BLaER1 (cell line): ENCODE measurements at regions not wholly inside any gene's neighbourhood (a gene's known extent, or its start where the extent isn't known, plus 50 kb on each side); places are given as distances from the start of the nearest gene placed in this dataset.

Experiments used
- H3K27ac ChIP-seq: shearing (Covaris generic); formaldehyde crosslinking; 2 replicates; pipeline ENCODE4 v1.8.1; 2022
- H3K27me3 ChIP-seq: shearing (Covaris generic); formaldehyde crosslinking; 2 replicates; pipeline ENCODE4 v1.8.1; 2022
- H3K36me3 ChIP-seq: shearing (Covaris generic); formaldehyde crosslinking; 2 replicates; pipeline ENCODE4 v1.8.1; 2022
- H3K4me1 ChIP-seq: shearing (Covaris generic); formaldehyde crosslinking; 2 replicates; pipeline ENCODE4 v1.8.1; 2022
- H3K4me2 ChIP-seq: shearing (Covaris generic); formaldehyde crosslinking; 2 replicates; pipeline ENCODE4 v1.8.1; 2022
- H3K4me3 ChIP-seq: shearing (Covaris generic); formaldehyde crosslinking; 2 replicates; pipeline ENCODE4 v1.8.1; 2022
- H3K9ac ChIP-seq: shearing (Covaris generic); formaldehyde crosslinking; 2 replicates; pipeline ENCODE4 v1.8.1; 2022
- H3K9me3 ChIP-seq: shearing (Covaris generic); formaldehyde crosslinking; 2 replicates; pipeline ENCODE4 v1.8.1; 2022
- H4K20me1 ChIP-seq: shearing (Covaris generic); formaldehyde crosslinking; 2 replicates; pipeline ENCODE4 v1.8.1; 2022
- Cebpa-rat ChIP-seq: shearing (Covaris generic); IDR thresholded peaks from 2 replicates; pipeline ENCODE4 v1.8.1; 2022

DNA sequence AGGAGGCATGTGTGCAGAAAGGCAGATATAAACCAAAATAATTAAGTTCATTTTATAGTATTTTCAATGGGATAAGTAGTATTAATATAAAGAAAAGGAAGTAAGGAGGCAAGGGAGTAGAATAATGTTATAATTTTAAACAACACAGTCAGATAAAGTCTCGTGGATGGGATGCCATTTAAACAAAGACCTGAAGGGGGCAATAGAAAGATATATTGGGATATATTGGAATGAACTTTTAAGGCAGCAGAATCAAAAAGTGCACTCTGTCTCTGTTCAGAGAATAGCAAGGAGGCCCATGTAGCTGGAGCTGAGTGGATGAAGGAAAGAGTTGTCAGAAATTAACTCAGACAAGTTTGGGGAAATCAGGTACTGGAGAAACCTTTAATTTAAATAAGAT lies 158.7 kb downstream of the CGGBP1 start:
- H4K20me1 ChIP-seq: no peaks in the 10 kb centered on the region
- TF ChIP-seq Cebpa-rat: no peak
- H3K9ac ChIP-seq: no peak overlapping the region
- H3K4me3 ChIP-seq: no peak overlapping the region
- H3K36me3 ChIP-seq: no peaks in the 10 kb centered on the region
- no peak overlapping the region for H3K4me2 ChIP-seq
- H3K27me3 ChIP-seq: no peaks in the 10 kb centered on the region
- no peak overlapping the region for H3K27ac ChIP-seq
- no peaks in the 10 kb centered on the region for H3K4me1 ChIP-seq
- no peaks in the 10 kb centered on the region for H3K9me3 ChIP-seq

DNA sequence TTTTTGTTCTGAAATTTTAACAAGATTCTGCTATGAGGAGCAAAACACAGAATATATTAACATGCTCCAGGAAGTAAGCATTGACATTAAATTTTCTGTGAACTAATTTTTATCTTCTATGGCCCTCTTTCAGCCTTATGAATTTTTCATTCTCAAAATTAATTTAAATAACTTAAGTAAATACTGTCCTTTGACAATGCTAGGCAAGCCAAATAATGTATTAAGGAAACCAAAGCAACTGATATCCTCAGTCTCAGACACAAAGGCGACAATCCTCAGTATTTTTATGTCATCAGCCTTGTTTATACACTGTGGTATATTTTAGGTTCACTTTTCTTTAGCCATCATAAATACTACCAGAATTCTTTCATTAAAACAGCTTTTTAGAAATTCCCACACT lies 159.8 kb downstream of the CGGBP1 start:
- no peaks in the 10 kb centered on the region for H3K36me3 ChIP-seq
- H3K4me3 ChIP-seq: no peak overlapping the region
- no peak for TF ChIP-seq Cebpa-rat
- no peak overlapping the region for H3K4me2 ChIP-seq
- H3K9me3 ChIP-seq: no peaks in the 10 kb centered on the region
- H3K9ac ChIP-seq: no peak overlapping the region
- H3K27me3 ChIP-seq: no peaks in the 10 kb centered on the region
- H4K20me1 ChIP-seq: no peaks in the 10 kb centered on the region
- no peaks in the 10 kb centered on the region for H3K4me1 ChIP-seq
- no peak overlapping the region for H3K27ac ChIP-seq

DNA sequence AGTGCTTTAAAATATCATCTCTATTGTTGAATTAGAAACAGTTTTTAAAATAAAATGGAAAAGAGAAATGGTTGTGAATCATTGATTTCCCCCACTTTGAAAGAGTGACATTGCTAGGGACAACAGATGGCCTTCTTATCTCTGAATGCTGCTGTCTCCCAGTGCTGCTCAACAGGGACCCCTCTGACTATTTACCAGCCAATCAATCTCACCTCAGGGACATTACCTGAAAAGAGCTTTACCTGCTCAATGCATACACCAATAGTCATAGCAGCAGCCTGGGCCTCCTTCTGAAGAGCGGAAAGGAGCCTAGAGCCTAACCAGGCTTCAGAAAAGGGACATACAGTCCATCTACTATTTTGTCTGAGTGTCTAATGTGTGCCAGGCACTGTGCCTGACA lies 162.8 kb downstream of the CGGBP1 start:
- Histone ChIP-seq H3K27ac (no peak overlapping the region), H3K4me3 (no peak overlapping the region), H3K9ac (no peak overlapping the region), H3K27me3 (no peaks in the 10 kb centered on the region), H4K20me1 (no peaks in the 10 kb centered on the region), H3K4me2 (no peak overlapping the region), H3K4me1 (no peaks in the 10 kb centered on the region), H3K9me3 (no peaks in the 10 kb centered on the region), H3K36me3 (no peaks in the 10 kb centered on the region)
- TF ChIP-seq Cebpa-rat: no peak

GRCh38 chr3:87873136-87873535 lies 185.7 kb downstream of the CGGBP1 start:
- Histone ChIP-seq H3K27me3 (no peaks in the 10 kb centered on the region), H4K20me1 (no peaks in the 10 kb centered on the region), H3K9ac (no peak overlapping the region), H3K27ac (no peak overlapping the region), H3K9me3 (peaks cover 25% of the 10 kb centered on the region; the same call in 1 of the 2 replicates), H3K4me1 (no peaks in the 10 kb centered on the region), H3K36me3 (no peaks in the 10 kb centered on the region), H3K4me2 (no peak overlapping the region), H3K4me3 (no peak overlapping the region)
- TF ChIP-seq Cebpa-rat: no peak

- H3K27me3 ChIP-seq: no peaks in the 10 kb centered on the region
- H3K4me3 ChIP-seq: no peak overlapping the region
These were observed 191.8 kb downstream of the CGGBP1 start for GRCh38 chr3:87867001-87867400.

DNA sequence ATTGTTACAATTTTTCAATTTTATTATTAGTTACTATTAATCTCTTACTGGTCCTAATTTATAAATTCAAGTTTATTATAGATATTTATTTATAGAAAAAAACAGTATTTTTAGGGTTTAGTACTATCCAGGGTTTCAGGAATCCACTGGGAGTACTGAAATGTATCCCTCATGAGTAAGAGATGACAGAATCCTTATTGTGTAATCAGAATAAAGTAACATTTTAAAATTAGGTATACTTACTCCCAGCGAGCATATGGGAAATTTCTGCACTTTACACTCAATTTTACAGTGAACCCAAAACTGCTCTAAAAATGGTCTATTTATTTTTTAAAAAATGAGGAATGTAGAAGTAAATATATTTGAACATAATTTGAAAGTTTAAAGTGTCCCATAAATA lies 202.7 kb downstream of the CGGBP1 start:
- Histone ChIP-seq H3K4me3 (no peak overlapping the region), H3K27me3 (no peaks in the 10 kb centered on the region), H4K20me1 (no peaks in the 10 kb centered on the region), H3K27ac (no peak overlapping the region), H3K36me3 (no peaks in the 10 kb centered on the region), H3K9me3 (no peaks in the 10 kb centered on the region), H3K4me1 (no peaks in the 10 kb centered on the region), H3K4me2 (no peak overlapping the region), H3K9ac (no peak overlapping the region)
- no peak for TF ChIP-seq Cebpa-rat

More at GRCh38 chr3:87867001-87867400, 191.8 kb downstream of the CGGBP1 start:
- Histone ChIP-seq H3K4me2 (no peak overlapping the region), H3K27ac (no peak overlapping the region), H3K36me3 (no peaks in the 10 kb centered on the region), H4K20me1 (no peaks in the 10 kb centered on the region), H3K9ac (no peak overlapping the region), H3K9me3 (peaks cover 13% of the 10 kb centered on the region; the same call in 1 of the 2 replicates), H3K4me1 (no peaks in the 10 kb centered on the region)
- no peak for TF ChIP-seq Cebpa-rat

- Histone ChIP-seq H3K36me3 (no peaks in the 10 kb centered on the region), H3K27ac (no peak overlapping the region), H3K9me3 (no peaks in the 10 kb centered on the region), H4K20me1 (no peaks in the 10 kb centered on the region), H3K4me1 (no peaks in the 10 kb centered on the region), H3K9ac (no peak overlapping the region), H3K27me3 (no peaks in the 10 kb centered on the region), H3K4me3 (no peak overlapping the region), H3K4me2 (no peak overlapping the region)
- no peak for TF ChIP-seq Cebpa-rat
These were observed 203.2 kb downstream of the CGGBP1 start for GRCh38 chr3:87855616-87856015.

DNA sequence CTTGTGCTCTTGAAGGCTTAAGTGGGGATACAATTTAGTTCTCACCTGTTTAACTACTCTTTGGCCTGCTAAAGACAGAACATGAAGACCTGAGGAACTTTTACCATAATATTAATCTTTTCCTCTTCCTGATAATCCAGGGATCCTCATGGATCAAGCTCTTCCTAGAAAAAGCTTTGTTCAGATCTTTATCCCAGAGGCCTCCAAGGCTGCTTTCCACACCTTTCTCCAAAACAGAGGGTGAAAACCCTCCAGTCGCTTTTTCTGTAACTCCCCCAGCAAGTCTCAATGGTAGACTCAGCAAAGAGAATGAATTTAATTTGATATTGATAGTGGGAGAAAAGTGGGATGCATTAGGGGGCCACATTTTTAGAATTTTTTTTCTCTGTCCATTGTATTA lies 203.6 kb downstream of the CGGBP1 start:
- Histone ChIP-seq H3K4me1 (no peaks in the 10 kb centered on the region), H3K27ac (no peak overlapping the region), H3K9me3 (no peaks in the 10 kb centered on the region), H3K27me3 (no peaks in the 10 kb centered on the region), H4K20me1 (no peaks in the 10 kb centered on the region), H3K36me3 (no peaks in the 10 kb centered on the region), H3K4me2 (no peak overlapping the region), H3K9ac (no peak overlapping the region), H3K4me3 (no peak overlapping the region)
- no peak for TF ChIP-seq Cebpa-rat

GRCh38 chr3:87848003-87848402 lies 210.8 kb downstream of the CGGBP1 start:
- Histone ChIP-seq H3K27me3 (no peaks in the 10 kb centered on the region), H3K27ac (no peak overlapping the region), H3K9ac (no peak overlapping the region), H3K4me1 (no peaks in the 10 kb centered on the region), H4K20me1 (no peaks in the 10 kb centered on the region), H3K4me2 (no peak overlapping the region), H3K36me3 (no peaks in the 10 kb centered on the region), H3K9me3 (no peaks in the 10 kb centered on the region), H3K4me3 (no peak overlapping the region)
- TF ChIP-seq Cebpa-rat: no peak

DNA sequence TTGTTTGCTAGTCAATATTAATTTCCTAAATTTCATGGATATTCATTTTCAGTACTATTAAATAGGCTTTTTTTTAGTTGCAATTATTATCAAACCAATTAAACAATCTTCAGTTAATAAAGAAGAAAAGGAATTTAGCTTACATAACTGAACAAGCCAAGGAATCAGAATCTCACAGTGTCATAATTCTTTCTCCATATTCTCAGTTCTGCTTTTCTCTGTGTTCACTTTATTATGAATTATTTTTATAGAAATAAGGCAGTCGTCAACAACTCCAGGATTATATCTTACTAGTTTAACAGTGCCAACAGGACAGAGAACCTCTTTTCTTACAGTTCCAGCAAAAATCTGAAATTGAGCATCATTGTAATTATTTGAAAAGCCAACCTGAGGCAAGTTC lies 221.7 kb downstream of the CGGBP1 start:
- Histone ChIP-seq H3K27me3 (no peaks in the 10 kb centered on the region), H3K36me3 (no peaks in the 10 kb centered on the region), H3K4me2 (no peak overlapping the region), H3K4me1 (no peaks in the 10 kb centered on the region), H3K9ac (no peak overlapping the region), H3K4me3 (no peak overlapping the region), H3K9me3 (peaks cover 6% of the 10 kb centered on the region), H4K20me1 (no peaks in the 10 kb centered on the region), H3K27ac (no peak overlapping the region)
- no peak for TF ChIP-seq Cebpa-rat

DNA sequence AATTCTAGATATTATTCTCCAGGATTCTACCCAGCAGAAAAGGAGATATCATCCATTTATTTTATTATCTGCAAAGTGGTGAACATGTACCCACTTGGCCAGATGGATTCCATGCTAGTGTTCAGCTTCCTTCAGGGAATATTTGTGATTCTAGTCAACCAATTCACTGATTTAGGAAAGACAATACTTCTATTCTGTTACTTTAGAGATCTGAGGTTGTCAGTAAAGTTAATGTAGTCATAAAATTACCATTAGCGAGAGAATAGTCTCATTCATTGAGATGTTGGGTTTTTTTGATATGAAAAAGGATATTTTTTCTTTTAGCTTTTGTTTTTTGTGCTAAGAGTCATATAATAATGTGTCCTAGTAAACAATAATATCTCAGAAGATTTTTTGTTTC lies 222.8 kb downstream of the CGGBP1 start:
- Histone ChIP-seq H4K20me1 (no peaks in the 10 kb centered on the region), H3K4me1 (no peaks in the 10 kb centered on the region), H3K27ac (no peak overlapping the region), H3K4me3 (no peak overlapping the region), H3K9me3 (peaks cover 6% of the 10 kb centered on the region), H3K4me2 (no peak overlapping the region), H3K27me3 (no peaks in the 10 kb centered on the region), H3K9ac (no peak overlapping the region), H3K36me3 (no peaks in the 10 kb centered on the region)
- TF ChIP-seq Cebpa-rat: no peak
